Upper lobe of left lung (tissue), 6 donors: ENCODE measurements at regions not wholly inside any gene's neighbourhood (a gene's known extent, or its start where the extent isn't known, plus 50 kb on each side); places are given as distances from the start of the nearest gene placed in this dataset.

Experiments
- ATAC-seq, 2 donors: fragments of 200-7000 bp; cut with Tn5 transposase; one replicate each; pipeline ENCODE4 v1.9.1; 2022; ENCODE audit warnings: mild to moderate bottlenecking in 2 of 2, moderate library complexity in 2 of 2; ENCODE audit not compliant: low FRiP score in 2 of 2
- DNase-seq, 2 donors: peaks; one replicate each; pipeline ENCODE4 v3.0.0-alpha.2; 2019 to 2020
- H3K27ac ChIP-seq, 4 donors: fragments of 200-600 bp; sonication (generic); one replicate each; pipeline ENCODE4 v1.5.1; 2016 to 2019
- H3K27me3 ChIP-seq, 4 donors: fragments of 200-600 bp; sonication (generic); one replicate each; pipeline ENCODE4 v1.5.1; 2017 to 2019
- H3K36me3 ChIP-seq, 4 donors: fragments of 200-600 bp; sonication (generic); one replicate each; pipeline ENCODE4 v1.5.1; 2016 to 2019
- H3K4me1 ChIP-seq, 4 donors: fragments of 200-600 bp; sonication (generic); one replicate each; pipeline ENCODE4 v1.5.1; 2018 to 2019
- H3K4me3 ChIP-seq, 4 donors: fragments of 200-600 bp; sonication (generic); one replicate each; pipeline ENCODE4 v1.5.1; 2017 to 2019; ENCODE audit warnings: mild to moderate bottlenecking in 2 of 4, moderate library complexity in 1 of 4
- H3K9me3 ChIP-seq, 4 donors: fragments of 200-600 bp; sonication (generic); one replicate each; pipeline ENCODE4 v1.5.1; 2018 to 2019
- CTCF ChIP-seq, 6 experiments: fragments of 450-650 bp in 4 of 6; fragments of 200-600 bp in 2 of 6; sonication (generic) in 2 of 6; IDR thresholded peaks; one replicate each; pipeline ENCODE4 v1.5.1; 2016 to 2019; ENCODE audit warnings: antibody characterized with exemption in 6 of 6
- EP300 ChIP-seq, 4 donors: sonication (generic); formaldehyde crosslinking; IDR thresholded peaks; one replicate each; pipeline ENCODE4 v1.5.1; 2017; ENCODE audit warnings: antibody characterized with exemption in 4 of 4, control low read depth in 2 of 4
- POLR2A ChIP-seq, 4 donors: fragments of 450-650 bp; IDR thresholded peaks; one replicate each; pipeline ENCODE4 v1.5.1; 2016 to 2017; ENCODE audit warnings: antibody characterized with exemption in 4 of 4, mild to moderate bottlenecking in 2 of 4
- POLR2AphosphoS5 ChIP-seq, 2 donors: sonication (generic); formaldehyde crosslinking; IDR thresholded peaks; one replicate each; pipeline ENCODE4 v1.5.1; 2017; ENCODE audit warnings: antibody characterized with exemption in 2 of 2
- WGBS, 2 donors: methylation state at CpG; one replicate each; pipeline ENCODE4 v1.1.5; 2017 to 2018; 5-methylcytosine and 5-hydroxymethylcytosine counted together
- donor health status: DM: no; HTN: no; CAD: no; lungs with moderate emphysema.
- donor health status: DM: no; HTN: yes; CAD: no; lungs with severe emphysema.

- peaks cover 8 to 13% (median 11%) of the 10 kb centered on the region in 4 donors for H3K4me1 ChIP-seq
- no peak for TF ChIP-seq POLR2AphosphoS5 (IDR thresholded peaks at IDR 0.05)
- no peak for TF ChIP-seq EP300 (IDR thresholded peaks at IDR 0.05)
- TF ChIP-seq CTCF (IDR thresholded peaks at IDR 0.05), result no peak
- TF ChIP-seq POLR2A (IDR thresholded peaks at IDR 0.05), result no peak
- H3K4me3 ChIP-seq, result peak overlapping the region in 1 of 4 donors; percentile 23
- DNase-seq, result no peak
- peaks cover 18 to 73% (median 61%) of the 10 kb centered on the region in 4 donors for H3K36me3 ChIP-seq
- no peak for ATAC-seq
- H3K27ac ChIP-seq, result peak overlapping the region in 3 of 4 donors; percentile 36 to 48 (median 46)
- no peaks in the 10 kb centered on the region for H3K27me3 ChIP-seq
- 92% methylated on average over 1 of the region's 1 CpG; no CpG with 5 or more reads in 1 of the 2 donors for WGBS, 2 donors
- H3K9me3 ChIP-seq, result peaks cover 0 to 5% (median 0%) of the 10 kb centered on the region in 4 donors
Observed at GRCh38 chr12:124465473-124465872, 101.9 kb downstream of the NCOR2 start.

- H3K27ac ChIP-seq, result peak overlapping the region in 1 of 4 donors; percentile 46
- no peaks in the 10 kb centered on the region for H3K27me3 ChIP-seq
- H3K36me3 ChIP-seq, result peaks cover 20 to 73% (median 63%) of the 10 kb centered on the region in 4 donors
- no peak for DNase-seq
- TF ChIP-seq POLR2AphosphoS5 (IDR thresholded peaks at IDR 0.05) (no peak), POLR2A (IDR thresholded peaks at IDR 0.05) (no peak), EP300 (IDR thresholded peaks at IDR 0.05) (no peak), CTCF (IDR thresholded peaks at IDR 0.05) (no peak)
- H3K4me3 ChIP-seq, result no peak overlapping the region
- H3K9me3 ChIP-seq, result peaks cover 0 to 5% (median 0%) of the 10 kb centered on the region in 4 donors
- H3K4me1 ChIP-seq, result peaks cover 8 to 13% (median 11%) of the 10 kb centered on the region in 4 donors
- no peak for ATAC-seq
- 95% methylated on average over 3 to 4 of the region's 4 CpGs for WGBS, 2 donors
Observed at GRCh38 chr12:124464830-124465229, 102.6 kb downstream of the NCOR2 start.

- Histone ChIP-seq H3K4me3 (no peak overlapping the region), H3K27ac (no peak overlapping the region), H3K36me3 (peaks cover 20 to 73% (median 60%) of the 10 kb centered on the region in 4 donors), H3K27me3 (no peaks in the 10 kb centered on the region), H3K4me1 (peaks cover 8 to 13% (median 11%) of the 10 kb centered on the region in 4 donors), H3K9me3 (peaks cover 0 to 1% (median 0%) of the 10 kb centered on the region in 4 donors)
- 29 to 60% methylated on average over 2 to 4 of the region's 4 CpGs for WGBS, 2 donors
- TF ChIP-seq POLR2AphosphoS5 (IDR thresholded peaks at IDR 0.05) (no peak), EP300 (IDR thresholded peaks at IDR 0.05) (no peak), POLR2A (IDR thresholded peaks at IDR 0.05) (no peak), CTCF (IDR thresholded peaks at IDR 0.05) (no peak)
- DNase-seq, result no peak
- ATAC-seq, result no peak
Observed at GRCh38 chr12:124464062-124464461, 103.3 kb downstream of the NCOR2 start.

GRCh38 chr12:124463341-124463921 lies 104.0 kb downstream of the NCOR2 start:
- DNase-seq (peak in 1 of 2 donors; percentile 78), ATAC-seq (no peak)
- Histone ChIP-seq H3K27ac (no peak overlapping the region), H3K4me1 (peaks cover 8 to 15% (median 14%) of the 10 kb centered on the region in 4 donors), H3K36me3 (peaks cover 25 to 75% (median 62%) of the 10 kb centered on the region in 4 donors), H3K9me3 (no peaks in the 10 kb centered on the region), H3K27me3 (no peaks in the 10 kb centered on the region), H3K4me3 (no peak overlapping the region)
- TF ChIP-seq CTCF (IDR thresholded peaks at IDR 0.05), result no peak
- no peak for TF ChIP-seq EP300 (IDR thresholded peaks at IDR 0.05)
- 88 to 90% methylated on average over 22 to 23 of the region's 23 CpGs for WGBS, 2 donors

- Histone ChIP-seq H3K27me3 (no peaks in the 10 kb centered on the region), H3K36me3 (peaks cover 25 to 75% (median 62%) of the 10 kb centered on the region in 4 donors), H3K4me3 (no peak overlapping the region), H3K27ac (no peak overlapping the region), H3K9me3 (no peaks in the 10 kb centered on the region), H3K4me1 (peaks cover 13 to 21% (median 21%) of the 10 kb centered on the region in 4 donors)
- ATAC-seq, result no peak
- no peak for TF ChIP-seq EP300 (IDR thresholded peaks at IDR 0.05)
- 91 to 95% methylated on average over 9 of the region's 9 CpGs for WGBS, 2 donors
- no peak for DNase-seq
Observed at GRCh38 chr12:124462750-124463149, 104.7 kb downstream of the NCOR2 start.
